Cardiac muscle cell (in vitro differentiated cells and primary cell): ENCODE measurements at regions not wholly inside any gene's neighbourhood (a gene's known extent, or its start where the extent isn't known, plus 50 kb on each side); places are given as distances from the start of the nearest gene placed in this dataset.

Source experiments
- DNase-seq, 2 donors: peaks; one replicate each; pipeline versions ENCODE4 v3.0.0 to v3.0.0-alpha.2; 2010 to 2017; ENCODE audit warnings: low read depth in 1 of 2, low spot score in 1 of 2
- H3K27ac ChIP-seq: fragments of 200-600 bp; sonication (generic); 2 replicates; pipeline ENCODE4 v1.5.1; 2016
- H3K27me3 ChIP-seq: fragments of 200-600 bp; sonication (generic); 2 replicates; pipeline ENCODE4 v1.6.0; 2016; ENCODE audit warnings: control low read depth
- H3K36me3 ChIP-seq: fragments of 200-600 bp; sonication (generic); 2 replicates; pipeline ENCODE4 v1.5.1; 2016; ENCODE audit warnings: control low read depth
- H3K4me1 ChIP-seq: fragments of 200-600 bp; sonication (generic); 2 replicates; pipeline ENCODE4 v1.8.1; 2017; ENCODE audit warnings: low read depth, mild to moderate bottlenecking, mixed run types
- H3K4me3 ChIP-seq: fragments of 200-600 bp; sonication (generic); 2 replicates; pipeline ENCODE4 v1.5.1; 2016; ENCODE audit warnings: mild to moderate bottlenecking
- H3K9me3 ChIP-seq: fragments of 200-600 bp; sonication (generic); 2 replicates; pipeline ENCODE4 v1.5.1; 2017; ENCODE audit warnings: low read depth, mild to moderate bottlenecking, control low read depth
- CTCF ChIP-seq: IDR thresholded peaks from 2 replicates; pipeline ENCODE4 v1.5.1; 2012; ENCODE audit warnings: low read depth, mild to moderate bottlenecking, low read length

GRCh38 chr15:69912116-69912515, 185.6 kb downstream of the TLE3 start:
- Histone ChIP-seq H3K36me3 (no peaks in the 10 kb centered on the region), H3K9me3 (no peaks in the 10 kb centered on the region), H3K27ac (no peak overlapping the region), H3K4me3 (no peak overlapping the region), H3K4me1 (no peaks in the 10 kb centered on the region), H3K27me3 (no peaks in the 10 kb centered on the region)
- no peak for DNase-seq
- no peak for TF ChIP-seq CTCF

DNA sequence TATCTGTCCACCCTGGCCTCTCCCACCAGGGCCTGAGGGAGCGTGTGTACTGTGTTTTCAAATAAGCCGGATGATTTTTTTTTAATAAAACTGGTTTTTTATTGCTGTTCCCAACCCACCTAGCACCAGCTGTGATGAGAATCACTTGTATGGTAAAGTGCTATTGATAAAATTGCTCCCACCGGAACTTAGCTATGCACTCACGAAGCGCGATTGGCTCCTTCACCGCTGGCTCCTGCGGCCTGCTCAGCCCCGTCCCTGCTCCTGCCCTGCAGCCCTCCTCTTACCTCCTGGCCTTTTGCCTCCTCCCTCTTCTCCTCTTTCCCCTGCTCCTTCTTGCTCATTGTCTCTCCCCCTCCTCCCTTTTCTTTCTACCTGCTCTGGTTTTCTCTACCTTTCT, 183.7 kb downstream of the TLE3 start:
- no peak overlapping the region for H3K27ac ChIP-seq
- no peaks in the 10 kb centered on the region for H3K27me3 ChIP-seq
- H3K36me3 ChIP-seq: no peaks in the 10 kb centered on the region
- no peak overlapping the region for H3K4me3 ChIP-seq
- no peak for DNase-seq
- no peak for TF ChIP-seq CTCF
- H3K4me1 ChIP-seq: no peaks in the 10 kb centered on the region
- H3K9me3 ChIP-seq: no peaks in the 10 kb centered on the region

DNA sequence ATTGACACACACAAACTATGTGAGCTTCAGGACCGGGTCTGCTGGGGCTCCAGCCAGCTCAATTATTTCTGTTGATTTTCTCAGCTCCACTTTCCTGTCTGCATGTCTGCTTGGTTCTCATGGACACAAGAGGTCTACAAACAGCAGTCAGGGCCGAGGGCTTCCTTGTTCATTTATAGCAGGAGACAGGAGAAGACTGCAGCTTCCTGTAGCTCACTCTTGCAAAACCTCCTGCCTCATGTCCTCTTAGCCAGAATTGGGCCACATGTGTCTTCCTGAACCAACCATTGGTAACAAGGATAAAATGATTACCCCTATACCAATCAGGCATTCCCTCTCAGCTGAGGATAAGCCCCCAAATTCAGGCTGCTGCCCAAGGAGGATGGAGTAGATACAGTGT, 182.8 kb downstream of the TLE3 start:
- Histone ChIP-seq H3K27me3 (no peaks in the 10 kb centered on the region), H3K9me3 (no peaks in the 10 kb centered on the region), H3K27ac (no peak overlapping the region), H3K4me3 (no peak overlapping the region), H3K4me1 (no peaks in the 10 kb centered on the region), H3K36me3 (no peaks in the 10 kb centered on the region)
- DNase-seq: no peak
- no peak for TF ChIP-seq CTCF

GRCh38 chr15:69916169-69916785, 181.4 kb downstream of the TLE3 start:
- Histone ChIP-seq H3K36me3 (no peaks in the 10 kb centered on the region), H3K27ac (no peak overlapping the region), H3K4me3 (no peak overlapping the region), H3K27me3 (no peaks in the 10 kb centered on the region), H3K9me3 (no peaks in the 10 kb centered on the region), H3K4me1 (peaks cover 5% of the 10 kb centered on the region)
- TF ChIP-seq CTCF: no peak
- DNase-seq: no peak

- Histone ChIP-seq H3K27me3 (no peaks in the 10 kb centered on the region), H3K27ac (no peak overlapping the region), H3K9me3 (no peaks in the 10 kb centered on the region), H3K4me1 (peaks cover 5% of the 10 kb centered on the region), H3K4me3 (no peak overlapping the region), H3K36me3 (no peaks in the 10 kb centered on the region)
- DNase-seq: no peak
- TF ChIP-seq CTCF: no peak
Measured at GRCh38 chr15:69917056-69917455, 180.7 kb downstream of the TLE3 start.

GRCh38 chr15:69919816-69920215, 177.9 kb downstream of the TLE3 start:
- Histone ChIP-seq H3K9me3 (no peaks in the 10 kb centered on the region), H3K4me1 (peaks cover 5% of the 10 kb centered on the region), H3K27ac (no peak overlapping the region), H3K27me3 (no peaks in the 10 kb centered on the region), H3K36me3 (no peaks in the 10 kb centered on the region), H3K4me3 (no peak overlapping the region)
- DNase-seq: peak in 1 of 2 donors; percentile 19
- no peak for TF ChIP-seq CTCF
